ENCODE measurements at regions not wholly inside any gene's neighbourhood (a gene's known extent, or its start where the extent isn't known, plus 50 kb on each side); places are given as distances from the start of the nearest gene placed in this dataset.

DNA sequence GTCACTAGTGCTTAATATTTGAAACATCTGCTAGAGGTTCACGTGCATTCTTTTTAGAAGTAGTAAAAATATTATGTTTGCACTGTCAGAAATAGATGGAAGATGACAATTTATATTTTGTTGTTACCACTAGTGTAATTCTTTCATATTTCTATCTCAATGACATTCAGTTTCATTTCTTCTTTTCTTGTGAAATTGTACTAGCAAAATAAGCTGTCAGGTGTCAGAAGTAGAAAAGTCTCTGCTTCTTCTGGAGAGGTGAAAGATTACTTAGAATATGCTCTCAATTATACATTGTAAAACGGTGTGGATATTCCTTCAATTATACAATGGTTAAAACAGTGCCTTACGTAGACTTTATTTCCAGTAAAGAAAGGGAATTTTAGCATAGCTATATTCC lies 395.4 kb downstream of the CSNK1G3 start:
- H3K4me2 ChIP-seq (ENCODE audit: extremely low read depth, insufficient read depth, low read length) = no peak overlapping the region

DNA sequence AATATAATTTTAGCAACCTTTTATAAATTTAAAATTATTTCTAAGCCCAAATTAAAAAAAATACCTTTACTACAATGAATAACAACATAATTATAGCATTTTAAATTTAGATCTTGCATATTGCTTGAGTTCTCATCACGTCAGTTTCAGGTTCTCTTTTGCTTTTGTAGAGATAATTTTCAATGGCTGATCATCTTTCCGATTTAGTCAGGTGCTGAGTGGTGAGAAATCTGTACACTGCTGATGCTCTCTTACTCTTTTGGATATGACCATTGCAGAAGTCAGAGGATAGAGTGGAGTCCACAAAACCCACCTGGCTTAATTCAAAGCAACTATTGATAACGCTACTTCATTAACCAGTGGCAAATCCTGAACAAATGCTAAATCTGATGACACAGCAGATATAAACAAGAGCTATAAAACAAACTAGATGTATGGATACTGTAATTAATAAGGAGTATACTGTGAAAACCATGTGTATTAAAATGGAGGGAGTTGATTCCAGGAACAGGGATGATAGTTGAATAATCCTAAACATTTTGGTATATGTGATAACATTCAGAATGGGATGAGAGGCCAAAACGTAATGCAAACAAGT lies 394.8 kb downstream of the CSNK1G3 start:
- Histone ChIP-seq H3K79me2 (ENCODE audit: control insufficient read depth, insufficient read depth, low read length) (no peaks in the 10 kb centered on the region), H3K27ac (ENCODE audit: insufficient read depth, low read length) (no peak overlapping the region), H3K9me3 (ENCODE audit: control insufficient read depth, insufficient read depth, low read depth, low read length) (no peaks in the 10 kb centered on the region), H3K4me3 (replicated peaks in 1 of 4; ENCODE audit: control extremely low read depth in 1 of 4, insufficient read depth in 1 of 4, low read depth in 3 of 4, low read length in 4 of 4) (no peak overlapping the region), H3K36me3 (ENCODE audit: control insufficient read depth, insufficient read depth, low read length) (no peaks in the 10 kb centered on the region), H3K4me2 (ENCODE audit: extremely low read depth, insufficient read depth, low read length) (no peak overlapping the region), H3K27me3 (ENCODE audit: control insufficient read depth, insufficient read depth, low read length) (no peaks in the 10 kb centered on the region), H3K9ac (ENCODE audit: insufficient read depth, low read length) (no peak overlapping the region), H4K20me1 (ENCODE audit: control insufficient read depth, extremely low read depth, insufficient read depth, low read length) (no peaks in the 10 kb centered on the region), H3K4me1 (ENCODE audit: control insufficient read depth, extremely low read depth, insufficient read depth, low read length) (no peaks in the 10 kb centered on the region), H2AFZ (ENCODE audit: low read length) (no peak overlapping the region)
- DNase-seq (ENCODE audit: low read depth in 2 of 2) = no peak
- TF ChIP-seq EZH2 (IDR thresholded peaks at IDR 0.05; ENCODE audit: low read length, missing control alignments) = no peak
- TF ChIP-seq, protein P1, sequence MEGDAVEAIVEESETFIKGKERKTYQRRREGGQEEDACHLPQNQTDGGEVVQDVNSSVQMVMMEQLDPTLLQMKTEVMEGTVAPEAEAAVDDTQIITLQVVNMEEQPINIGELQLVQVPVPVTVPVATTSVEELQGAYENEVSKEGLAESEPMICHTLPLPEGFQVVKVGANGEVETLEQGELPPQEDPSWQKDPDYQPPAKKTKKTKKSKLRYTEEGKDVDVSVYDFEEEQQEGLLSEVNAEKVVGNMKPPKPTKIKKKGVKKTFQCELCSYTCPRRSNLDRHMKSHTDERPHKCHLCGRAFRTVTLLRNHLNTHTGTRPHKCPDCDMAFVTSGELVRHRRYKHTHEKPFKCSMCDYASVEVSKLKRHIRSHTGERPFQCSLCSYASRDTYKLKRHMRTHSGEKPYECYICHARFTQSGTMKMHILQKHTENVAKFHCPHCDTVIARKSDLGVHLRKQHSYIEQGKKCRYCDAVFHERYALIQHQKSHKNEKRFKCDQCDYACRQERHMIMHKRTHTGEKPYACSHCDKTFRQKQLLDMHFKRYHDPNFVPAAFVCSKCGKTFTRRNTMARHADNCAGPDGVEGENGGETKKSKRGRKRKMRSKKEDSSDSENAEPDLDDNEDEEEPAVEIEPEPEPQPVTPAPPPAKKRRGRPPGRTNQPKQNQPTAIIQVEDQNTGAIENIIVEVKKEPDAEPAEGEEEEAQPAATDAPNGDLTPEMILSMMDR (conservative IDR thresholded peaks at IDR 0.05 in 1 of 2, IDR thresholded peaks at IDR 0.05 in 1 of 2; ENCODE audit: low read depth in 1 of 2, low read length in 2 of 2) = no peak

More for the DNA sequence above, 395.4 kb downstream of the CSNK1G3 start:
- Histone ChIP-seq H3K27ac (ENCODE audit: insufficient read depth, low read length) (no peak overlapping the region), H3K9ac (ENCODE audit: insufficient read depth, low read length) (no peak overlapping the region), H3K79me2 (ENCODE audit: control insufficient read depth, insufficient read depth, low read length) (no peaks in the 10 kb centered on the region), H2AFZ (ENCODE audit: low read length) (no peak overlapping the region), H3K9me3 (ENCODE audit: control insufficient read depth, insufficient read depth, low read depth, low read length) (no peaks in the 10 kb centered on the region), H3K4me1 (ENCODE audit: control insufficient read depth, extremely low read depth, insufficient read depth, low read length) (no peaks in the 10 kb centered on the region), H3K4me3 (replicated peaks in 1 of 4; ENCODE audit: control extremely low read depth in 1 of 4, insufficient read depth in 1 of 4, low read depth in 3 of 4, low read length in 4 of 4) (no peak overlapping the region), H3K27me3 (ENCODE audit: control insufficient read depth, insufficient read depth, low read length) (no peaks in the 10 kb centered on the region), H4K20me1 (ENCODE audit: control insufficient read depth, extremely low read depth, insufficient read depth, low read length) (no peaks in the 10 kb centered on the region), H3K36me3 (ENCODE audit: control insufficient read depth, insufficient read depth, low read length) (no peaks in the 10 kb centered on the region)
- TF ChIP-seq EZH2 (IDR thresholded peaks at IDR 0.05; ENCODE audit: low read length, missing control alignments) = no peak
- TF ChIP-seq, protein P1 (conservative IDR thresholded peaks at IDR 0.05 in 1 of 2, IDR thresholded peaks at IDR 0.05 in 1 of 2; ENCODE audit: low read depth in 1 of 2, low read length in 2 of 2) = no peak
- no peak for DNase-seq (ENCODE audit: low read depth in 2 of 2)

DNA sequence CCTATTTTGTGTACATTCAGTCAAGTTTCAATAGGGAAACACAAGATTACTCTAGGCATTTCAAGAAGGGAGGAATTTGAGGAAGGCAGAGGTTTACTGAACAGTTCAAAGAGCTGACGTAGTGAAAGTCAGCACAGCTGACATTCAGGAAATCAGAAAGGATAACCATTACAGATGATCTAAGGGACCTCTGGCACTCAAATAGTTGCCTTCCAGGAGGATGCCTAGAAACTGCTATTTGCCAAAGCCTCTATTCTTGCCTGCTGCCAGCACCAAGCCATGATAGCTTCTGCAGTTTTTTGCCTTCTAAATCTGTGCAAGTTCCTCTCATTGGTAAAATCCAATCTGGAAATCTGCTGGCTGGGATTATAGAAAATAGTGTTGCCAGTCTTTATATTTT lies 373.1 kb downstream of the CSNK1G3 start:
- Histone ChIP-seq H3K36me3 (ENCODE audit: control insufficient read depth, insufficient read depth, low read length) (no peaks in the 10 kb centered on the region), H3K9me3 (ENCODE audit: control insufficient read depth, insufficient read depth, low read depth, low read length) (no peaks in the 10 kb centered on the region), H3K79me2 (ENCODE audit: control insufficient read depth, insufficient read depth, low read length) (no peaks in the 10 kb centered on the region), H3K27ac (ENCODE audit: insufficient read depth, low read length) (no peak overlapping the region), H3K4me2 (ENCODE audit: extremely low read depth, insufficient read depth, low read length) (no peak overlapping the region), H3K9ac (ENCODE audit: insufficient read depth, low read length) (no peak overlapping the region), H2AFZ (ENCODE audit: low read length) (no peak overlapping the region), H3K27me3 (ENCODE audit: control insufficient read depth, insufficient read depth, low read length) (no peaks in the 10 kb centered on the region), H4K20me1 (ENCODE audit: control insufficient read depth, extremely low read depth, insufficient read depth, low read length) (no peaks in the 10 kb centered on the region), H3K4me3 (replicated peaks in 1 of 4; ENCODE audit: control extremely low read depth in 1 of 4, insufficient read depth in 1 of 4, low read depth in 3 of 4, low read length in 4 of 4) (no peak overlapping the region), H3K4me1 (ENCODE audit: control insufficient read depth, extremely low read depth, insufficient read depth, low read length) (peaks cover 8% of the 10 kb centered on the region)
- TF ChIP-seq EZH2 (IDR thresholded peaks at IDR 0.05; ENCODE audit: low read length, missing control alignments) = no peak
- TF ChIP-seq, protein P1 (conservative IDR thresholded peaks at IDR 0.05 in 1 of 2, IDR thresholded peaks at IDR 0.05 in 1 of 2; ENCODE audit: low read depth in 1 of 2, low read length in 2 of 2) = no peak
- no peak for DNase-seq (ENCODE audit: low read depth in 2 of 2)

All from fibroblast of lung (primary cell).